Chondrocyte (in vitro differentiated cells): ENCODE measurements at regions not wholly inside any gene's neighbourhood (a gene's known extent, or its start where the extent isn't known, plus 50 kb on each side); places are given as distances from the start of the nearest gene placed in this dataset.

ENCODE experiments used
- DNase-seq: peaks from one replicate; pipeline ENCODE4 v3.0.0; 2021; ENCODE audit warnings: mixed read lengths, low spot score
- H3K27ac Mint-ChIP-seq: one replicate; pipeline ENCODE4 v1.8.0; 2021; ENCODE audit warnings: mild to moderate bottlenecking, moderate library complexity, mixed read lengths; ENCODE audit not compliant: unreplicated experiment
- H3K27me3 Mint-ChIP-seq: 2 replicates; pipeline ENCODE4 v1.8.0; 2021; ENCODE audit warnings: low read depth, mixed read lengths
- H3K36me3 Mint-ChIP-seq: 2 replicates; pipeline ENCODE4 v1.8.0; 2021; ENCODE audit warnings: low read depth, mixed read lengths
- H3K4me1 Mint-ChIP-seq: 2 replicates; pipeline ENCODE4 v1.8.0; 2021; ENCODE audit warnings: low read depth, mild to moderate bottlenecking, mixed read lengths
- H3K4me3 Mint-ChIP-seq: one replicate; pipeline ENCODE4 v1.8.0; 2021; ENCODE audit warnings: mild to moderate bottlenecking, moderate library complexity, mixed read lengths; ENCODE audit not compliant: unreplicated experiment
- H3K9me3 Mint-ChIP-seq: 2 replicates; pipeline ENCODE4 v1.8.0; 2021; ENCODE audit warnings: low read depth, mixed read lengths
- CTCF ChIP-seq: fragments of 200-600 bp; sonication (generic); IDR thresholded peaks from 2 replicates; pipeline ENCODE4 v1.5.0; 2021; ENCODE audit warnings: antibody characterized with exemption, mild to moderate bottlenecking, moderate library complexity

- H3K36me3 Mint-ChIP-seq: no peaks in the 10 kb centered on the region
- no peaks in the 10 kb centered on the region for H3K4me1 Mint-ChIP-seq
- TF ChIP-seq CTCF: no peak
- no peaks in the 10 kb centered on the region for H3K9me3 Mint-ChIP-seq
- H3K27ac Mint-ChIP-seq: no peak overlapping the region
- H3K27me3 Mint-ChIP-seq: peaks cover 14% of the 10 kb centered on the region
- no peak for DNase-seq
- H3K4me3 Mint-ChIP-seq: no peak overlapping the region
These were observed 481.5 kb upstream of the RGMA start for GRCh38 chr15:93570527-93570926.

GRCh38 chr15:93566762-93567161, 477.8 kb upstream of the RGMA start:
- Mint-ChIP-seq H3K4me3 (no peak overlapping the region), H3K36me3 (no peaks in the 10 kb centered on the region), H3K27ac (no peak overlapping the region), H3K27me3 (peaks cover 10% of the 10 kb centered on the region), H3K9me3 (no peaks in the 10 kb centered on the region), H3K4me1 (no peaks in the 10 kb centered on the region)
- TF ChIP-seq CTCF: peak; percentile 10
- no peak for DNase-seq

- Mint-ChIP-seq H3K4me1 (no peaks in the 10 kb centered on the region), H3K27ac (peak overlapping the region; percentile 18), H3K4me3 (no peak overlapping the region), H3K27me3 (peaks cover 2% of the 10 kb centered on the region), H3K9me3 (no peaks in the 10 kb centered on the region), H3K36me3 (no peaks in the 10 kb centered on the region)
- no peak for DNase-seq
- no peak for TF ChIP-seq CTCF
These were observed 476.2 kb upstream of the RGMA start for GRCh38 chr15:93565201-93565600.

- DNase-seq: no peak
- H3K4me1 Mint-ChIP-seq: no peaks in the 10 kb centered on the region
- no peak for TF ChIP-seq CTCF
- H3K36me3 Mint-ChIP-seq: no peaks in the 10 kb centered on the region
- H3K27ac Mint-ChIP-seq: no peak overlapping the region
- peaks cover 2% of the 10 kb centered on the region for H3K27me3 Mint-ChIP-seq
- no peak overlapping the region for H3K4me3 Mint-ChIP-seq
- H3K9me3 Mint-ChIP-seq: no peaks in the 10 kb centered on the region
These were observed 474.2 kb upstream of the RGMA start for GRCh38 chr15:93563218-93563617.

- Mint-ChIP-seq H3K27me3 (peaks cover 3% of the 10 kb centered on the region), H3K36me3 (no peaks in the 10 kb centered on the region), H3K4me1 (no peaks in the 10 kb centered on the region), H3K9me3 (no peaks in the 10 kb centered on the region), H3K27ac (no peak overlapping the region), H3K4me3 (no peak overlapping the region)
- no peak for DNase-seq
- TF ChIP-seq CTCF: no peak
These were observed 473.5 kb upstream of the RGMA start for GRCh38 chr15:93562395-93563123.
